Activated CD4-positive, alpha-beta T cell treated with anti-CD3 and anti-CD28 coated beads, Interleukin-2, amount 10 ng/mL, durations not matched to agents 24 days and 14 days (primary cell): ENCODE measurements at regions not wholly inside any gene's neighbourhood (a gene's known extent, or its start where the extent isn't known, plus 50 kb on each side); places are given as distances from the start of the nearest gene placed in this dataset.

Experiments used
- DNase-seq: peaks from one replicate; pipeline ENCODE4 v3.0.0; 2022
- H3K27ac Mint-ChIP-seq: one replicate; pipeline ENCODE4 v1.8.0; 2022; ENCODE audit warnings: mild to moderate bottlenecking, mixed read lengths
- H3K27me3 Mint-ChIP-seq: one replicate; pipeline ENCODE4 v1.8.0; 2022; ENCODE audit warnings: mixed read lengths
- H3K36me3 Mint-ChIP-seq: one replicate; pipeline ENCODE4 v1.8.0; 2022; ENCODE audit warnings: low read depth, mild to moderate bottlenecking, mixed read lengths
- H3K4me1 Mint-ChIP-seq: one replicate; pipeline ENCODE4 v1.8.0; 2021; ENCODE audit warnings: mixed read lengths
- H3K4me3 Mint-ChIP-seq: one replicate; pipeline ENCODE4 v1.8.0; 2022; ENCODE audit warnings: mild to moderate bottlenecking, moderate library complexity, mixed read lengths
- H3K9me3 Mint-ChIP-seq: one replicate; pipeline ENCODE4 v1.8.0; 2021; ENCODE audit warnings: mixed read lengths
- intact Hi-C: fragments of 100-400 bp; cut with micrococcal nuclease; formaldehyde crosslinking; loops from one replicate; pipeline ENCODE4 v1.15.1; 2023

DNA sequence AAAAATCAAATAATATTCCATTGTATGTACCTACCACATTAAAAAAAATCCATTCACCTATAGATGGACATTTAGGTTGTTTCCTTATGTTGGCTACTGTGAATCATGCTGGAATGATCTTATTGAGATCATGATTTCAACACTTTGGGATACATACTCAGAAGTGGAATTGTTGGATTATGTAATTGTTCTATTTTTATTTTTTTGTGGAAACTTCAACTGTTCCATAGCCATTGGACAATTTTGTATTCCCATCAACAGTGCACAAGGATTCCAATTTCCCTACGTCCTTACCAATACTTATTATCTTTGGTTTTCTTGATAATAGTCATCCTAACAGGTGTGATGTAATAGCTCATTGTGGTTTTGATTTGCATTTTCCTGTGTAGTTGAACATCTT, 834.0 kb downstream of the MAFB start:
- intact Hi-C loops, result no loop called here
- H3K36me3 Mint-ChIP-seq, result no peaks in the 10 kb centered on the region
- no peak overlapping the region for H3K27ac Mint-ChIP-seq
- no peaks in the 10 kb centered on the region for H3K9me3 Mint-ChIP-seq
- no peaks in the 10 kb centered on the region for H3K27me3 Mint-ChIP-seq
- H3K4me3 Mint-ChIP-seq, result no peak overlapping the region
- H3K4me1 Mint-ChIP-seq, result no peaks in the 10 kb centered on the region
- no peak for DNase-seq

DNA sequence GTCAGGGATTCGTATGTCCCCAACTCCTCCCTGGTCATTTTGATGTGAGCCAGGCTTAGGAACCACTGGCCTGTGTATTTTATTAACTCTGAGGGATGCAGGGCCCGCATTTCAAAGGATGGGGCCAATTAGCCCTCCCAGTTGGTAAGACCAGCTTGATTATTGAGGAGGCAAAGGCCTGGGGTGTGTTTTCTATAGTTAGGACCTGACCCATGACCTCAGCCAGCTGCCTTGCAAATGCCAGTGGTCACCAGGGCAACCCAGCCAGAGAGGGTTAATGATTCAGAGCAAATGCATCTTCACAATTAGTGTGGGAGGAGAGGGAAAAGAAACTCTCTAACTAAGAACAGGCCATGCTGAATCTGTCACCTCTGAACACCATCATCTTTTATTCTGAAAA, 835.4 kb downstream of the MAFB start:
- DNase-seq, result no peak
- intact Hi-C loops, result no loop called here
- Mint-ChIP-seq H3K4me1 (no peaks in the 10 kb centered on the region), H3K4me3 (no peak overlapping the region), H3K27ac (no peak overlapping the region), H3K27me3 (no peaks in the 10 kb centered on the region), H3K36me3 (no peaks in the 10 kb centered on the region), H3K9me3 (no peaks in the 10 kb centered on the region)

DNA sequence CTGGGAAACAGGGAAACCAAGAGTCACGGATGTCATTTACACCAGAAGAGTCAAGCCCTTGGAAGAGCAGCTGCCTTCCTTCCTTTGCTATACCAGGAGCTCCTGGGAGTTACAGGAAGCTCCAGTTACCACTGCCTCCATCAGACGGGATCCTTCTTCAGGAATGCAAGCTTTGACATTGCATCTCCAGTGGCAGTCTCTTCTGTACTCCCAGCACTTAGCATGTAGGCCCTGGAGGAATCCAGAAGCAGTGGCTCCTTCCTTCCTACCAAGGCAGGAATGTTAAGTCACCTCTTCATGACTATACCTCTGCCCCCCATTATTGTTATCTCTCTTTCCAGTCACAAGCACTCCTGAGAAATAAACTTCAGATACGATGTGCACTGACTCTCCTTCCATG, 836.0 kb downstream of the MAFB start:
- no peak overlapping the region for H3K4me3 Mint-ChIP-seq
- no peaks in the 10 kb centered on the region for H3K9me3 Mint-ChIP-seq
- H3K36me3 Mint-ChIP-seq, result no peaks in the 10 kb centered on the region
- no peak for DNase-seq
- intact Hi-C loops, result no loop called here
- H3K4me1 Mint-ChIP-seq, result no peaks in the 10 kb centered on the region
- H3K27me3 Mint-ChIP-seq, result no peaks in the 10 kb centered on the region
- H3K27ac Mint-ChIP-seq, result no peak overlapping the region

DNA sequence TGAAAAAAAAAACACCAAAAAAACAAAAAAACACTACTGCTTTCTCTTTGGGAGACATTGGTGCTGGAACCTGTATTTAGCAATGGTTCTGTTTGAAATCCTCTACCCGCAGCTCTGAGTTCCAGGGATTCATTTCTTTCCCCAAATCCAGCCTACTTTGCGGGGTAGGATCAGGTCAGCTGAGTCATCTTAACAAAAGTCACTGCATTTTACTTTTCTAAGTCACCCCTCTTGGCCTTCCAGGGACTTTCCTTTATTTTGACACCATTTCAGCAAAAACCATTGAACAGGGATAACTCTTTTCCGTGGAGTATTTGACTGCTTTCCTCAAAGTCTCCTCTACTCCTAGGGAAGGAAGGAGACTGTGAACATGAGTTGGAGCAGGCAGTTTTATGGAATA, 837.6 kb downstream of the MAFB start:
- H3K4me1 Mint-ChIP-seq, result no peaks in the 10 kb centered on the region
- no peak overlapping the region for H3K27ac Mint-ChIP-seq
- no peaks in the 10 kb centered on the region for H3K9me3 Mint-ChIP-seq
- H3K27me3 Mint-ChIP-seq, result no peaks in the 10 kb centered on the region
- DNase-seq, result no peak
- intact Hi-C loops, result no loop called here
- no peak overlapping the region for H3K4me3 Mint-ChIP-seq
- H3K36me3 Mint-ChIP-seq, result no peaks in the 10 kb centered on the region

DNA sequence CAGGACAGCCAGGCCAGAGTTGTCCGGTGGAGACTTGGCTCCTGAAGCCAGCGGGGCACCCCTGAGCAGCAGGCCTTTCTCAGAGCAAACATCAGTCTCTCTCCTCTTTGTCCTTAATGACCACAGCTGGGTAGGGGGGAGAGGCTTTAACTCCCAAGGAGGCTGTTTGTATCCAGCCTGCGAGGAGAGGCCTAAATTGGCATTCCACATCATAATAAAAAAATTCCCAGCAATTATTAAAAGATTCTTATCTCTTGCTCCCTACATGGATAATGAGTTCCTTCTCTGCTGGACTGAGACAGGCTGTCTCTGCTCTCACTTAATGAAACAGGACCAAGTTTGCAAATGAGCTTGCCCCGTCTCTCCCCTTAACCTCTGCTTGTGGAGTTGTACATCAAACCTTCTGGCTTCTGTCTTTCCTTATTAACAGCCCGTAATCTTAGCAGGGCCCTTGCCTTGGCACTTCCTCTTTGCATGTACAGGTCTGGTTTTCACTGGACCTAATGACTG, 838.2 kb downstream of the MAFB start:
- no peaks in the 10 kb centered on the region for H3K4me1 Mint-ChIP-seq
- DNase-seq, result no peak
- H3K4me3 Mint-ChIP-seq, result no peak overlapping the region
- H3K27ac Mint-ChIP-seq, result no peak overlapping the region
- H3K27me3 Mint-ChIP-seq, result no peaks in the 10 kb centered on the region
- intact Hi-C loops, result no loop called here
- no peaks in the 10 kb centered on the region for H3K9me3 Mint-ChIP-seq
- no peaks in the 10 kb centered on the region for H3K36me3 Mint-ChIP-seq

DNA sequence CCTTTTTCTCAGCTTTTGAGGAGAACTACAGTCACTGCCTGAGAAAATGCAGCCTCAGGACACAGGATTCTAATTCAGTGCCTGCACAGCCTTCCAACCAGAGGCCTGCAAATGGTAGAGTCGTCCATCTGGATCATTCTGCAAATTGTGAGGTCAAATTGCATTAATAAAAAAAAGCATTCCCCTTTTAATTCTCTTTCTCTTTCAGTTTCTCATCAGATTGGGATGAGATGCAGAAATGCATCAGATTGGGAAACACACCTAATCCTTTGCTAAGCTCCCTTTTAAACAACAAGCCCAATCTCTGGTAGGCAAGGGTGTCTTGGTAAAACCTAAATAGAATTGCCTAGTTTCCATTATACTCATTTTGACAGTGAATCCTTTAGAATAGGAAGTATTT, 838.8 kb downstream of the MAFB start:
- DNase-seq, result no peak
- no peak overlapping the region for H3K27ac Mint-ChIP-seq
- no peaks in the 10 kb centered on the region for H3K9me3 Mint-ChIP-seq
- H3K27me3 Mint-ChIP-seq, result no peaks in the 10 kb centered on the region
- no peaks in the 10 kb centered on the region for H3K36me3 Mint-ChIP-seq
- no peaks in the 10 kb centered on the region for H3K4me1 Mint-ChIP-seq
- intact Hi-C loops, result no loop called here
- H3K4me3 Mint-ChIP-seq, result no peak overlapping the region

DNA sequence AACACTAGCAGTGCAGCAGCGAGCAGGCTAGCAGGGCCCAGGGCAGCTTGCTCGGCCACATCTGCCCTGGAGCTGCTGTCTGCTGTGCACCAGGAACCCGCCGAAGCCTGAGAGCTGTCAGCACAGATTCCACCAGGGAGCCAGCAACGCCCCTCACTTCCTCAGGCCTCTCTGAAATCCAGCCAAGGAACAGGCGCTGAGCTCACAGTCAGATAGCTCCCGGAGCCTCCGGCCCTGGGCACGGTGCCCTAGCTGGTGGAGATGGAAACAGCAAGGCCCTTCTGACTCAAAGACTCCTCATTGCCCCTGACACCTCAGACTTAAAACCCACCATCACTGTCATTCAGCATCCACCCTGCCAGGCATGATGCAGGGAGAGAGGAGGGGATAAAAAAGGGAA, 839.4 kb downstream of the MAFB start:
- no peak for DNase-seq
- Mint-ChIP-seq H3K27me3 (no peaks in the 10 kb centered on the region), H3K36me3 (no peaks in the 10 kb centered on the region), H3K4me3 (no peak overlapping the region), H3K27ac (no peak overlapping the region), H3K9me3 (no peaks in the 10 kb centered on the region), H3K4me1 (no peaks in the 10 kb centered on the region)
- intact Hi-C loops, result no loop called here

DNA sequence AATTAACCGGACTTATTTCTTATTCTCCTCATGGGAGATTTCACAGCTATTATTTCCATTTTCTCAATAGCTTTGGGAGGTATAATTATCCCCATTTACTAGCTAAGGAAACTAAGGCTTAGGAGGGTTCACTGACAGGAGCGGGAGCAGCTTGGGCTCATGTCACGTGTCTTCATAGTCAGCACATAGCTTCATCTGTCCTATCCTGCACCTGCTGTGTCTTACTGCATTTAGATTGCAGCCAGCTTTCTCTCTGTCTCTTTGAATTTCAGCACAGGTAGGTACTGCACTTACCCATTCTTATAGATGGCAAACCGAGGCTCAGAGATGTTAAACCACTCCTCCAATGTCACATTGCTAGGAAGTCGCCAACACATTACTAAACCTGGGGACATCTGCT, 839.9 kb downstream of the MAFB start:
- no peaks in the 10 kb centered on the region for H3K36me3 Mint-ChIP-seq
- no peaks in the 10 kb centered on the region for H3K9me3 Mint-ChIP-seq
- intact Hi-C loops, result no loop called here
- no peak overlapping the region for H3K27ac Mint-ChIP-seq
- H3K4me1 Mint-ChIP-seq, result no peaks in the 10 kb centered on the region
- no peaks in the 10 kb centered on the region for H3K27me3 Mint-ChIP-seq
- DNase-seq, result no peak
- no peak overlapping the region for H3K4me3 Mint-ChIP-seq

DNA sequence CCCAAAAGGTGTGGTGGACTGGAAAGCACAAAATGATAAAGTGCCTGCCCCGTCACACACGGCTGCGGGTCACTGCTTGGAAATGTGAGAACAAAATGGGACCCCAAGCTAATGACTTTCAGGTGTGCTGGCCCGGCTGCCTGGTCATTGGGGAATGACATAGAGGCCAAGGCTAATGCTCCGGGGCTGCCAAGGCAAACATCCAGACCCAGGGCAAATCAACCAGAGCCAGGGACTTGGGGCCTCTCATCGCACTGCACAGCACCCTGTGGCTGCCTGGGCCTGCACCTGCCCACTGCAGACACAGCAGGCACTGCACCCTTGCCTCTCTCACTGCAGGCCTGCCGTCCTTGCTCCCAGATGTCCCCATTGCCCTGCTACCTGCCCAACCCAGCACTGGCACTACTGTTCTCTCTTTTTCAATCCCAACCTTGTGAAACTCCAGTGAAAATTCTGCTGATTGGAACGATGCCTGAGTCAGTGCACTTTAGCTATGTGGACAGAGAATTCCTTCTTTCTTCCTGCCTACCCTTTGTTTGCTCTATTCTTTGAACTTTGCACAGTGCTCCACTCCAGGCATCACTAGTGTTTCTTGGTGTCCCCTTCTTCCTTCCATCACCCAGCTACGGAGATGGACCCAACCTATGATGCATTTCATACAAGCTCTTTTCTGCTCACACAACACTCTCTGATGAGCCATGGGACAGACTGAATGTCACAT, 849.5 kb downstream of the MAFB start:
- Mint-ChIP-seq H3K4me3 (no peak overlapping the region), H3K36me3 (no peaks in the 10 kb centered on the region), H3K27ac (no peak overlapping the region), H3K9me3 (peaks cover 4% of the 10 kb centered on the region), H3K27me3 (no peaks in the 10 kb centered on the region), H3K4me1 (no peaks in the 10 kb centered on the region)
- intact Hi-C loops, result no loop called here
- no peak for DNase-seq

DNA sequence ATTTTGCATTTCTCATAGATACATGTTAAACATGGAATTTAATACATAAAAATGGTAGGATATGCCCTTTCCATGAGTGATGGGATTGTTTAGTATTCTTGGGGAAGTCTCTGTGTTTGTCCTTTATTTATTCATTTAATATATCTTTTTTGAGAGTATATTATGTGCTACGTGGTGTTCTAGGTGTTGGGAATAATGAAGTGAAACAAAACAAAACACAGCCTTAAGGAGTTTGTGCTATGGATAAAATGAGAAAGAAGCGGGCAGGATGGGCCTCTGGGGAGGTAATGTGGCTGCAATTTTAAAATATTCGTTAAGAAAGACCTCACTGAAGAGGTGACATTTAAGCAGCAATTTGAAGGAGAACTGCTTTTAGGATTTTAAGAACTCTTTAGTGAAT, 851.5 kb downstream of the MAFB start:
- no peak overlapping the region for H3K4me3 Mint-ChIP-seq
- H3K27me3 Mint-ChIP-seq, result no peaks in the 10 kb centered on the region
- no peak overlapping the region for H3K27ac Mint-ChIP-seq
- intact Hi-C loops, result no loop called here
- no peak for DNase-seq
- no peaks in the 10 kb centered on the region for H3K4me1 Mint-ChIP-seq
- no peaks in the 10 kb centered on the region for H3K36me3 Mint-ChIP-seq
- H3K9me3 Mint-ChIP-seq, result peaks cover 4% of the 10 kb centered on the region

DNA sequence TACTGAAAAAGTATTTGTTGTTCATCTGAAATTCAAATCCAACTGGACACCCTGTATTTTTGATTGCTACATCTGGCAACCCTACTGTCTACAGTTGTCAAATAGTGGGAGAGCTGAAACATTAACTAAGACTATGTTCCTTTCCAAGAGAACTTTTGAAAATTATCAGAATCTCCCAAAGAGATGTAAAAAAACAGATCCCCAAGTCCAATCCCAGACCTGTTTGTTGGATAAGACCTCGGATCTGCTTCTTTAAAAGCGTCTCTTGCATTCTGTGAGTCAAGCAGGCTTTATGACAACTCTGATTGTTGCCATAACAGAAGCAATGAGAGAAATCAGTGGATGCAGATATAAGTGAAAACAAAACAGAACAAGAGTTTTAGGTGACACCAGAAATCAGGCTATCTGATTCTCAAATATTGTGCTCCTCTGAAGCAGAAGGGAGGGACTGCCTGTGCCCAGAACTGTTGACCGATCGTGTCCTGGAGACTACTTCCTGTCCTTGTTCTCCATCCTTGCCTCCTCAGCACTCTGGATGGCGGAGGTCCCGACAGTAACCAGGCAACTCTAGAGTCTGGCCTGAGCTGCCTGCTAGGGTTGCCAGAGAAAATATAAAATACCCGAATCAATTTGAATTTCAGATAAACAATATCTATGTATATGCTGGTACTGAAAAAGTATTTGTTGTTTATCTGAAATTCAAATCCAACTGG, 853.8 kb downstream of the MAFB start:
- H3K4me1 Mint-ChIP-seq, result no peaks in the 10 kb centered on the region
- H3K36me3 Mint-ChIP-seq, result no peaks in the 10 kb centered on the region
- H3K27me3 Mint-ChIP-seq, result no peaks in the 10 kb centered on the region
- no peak for DNase-seq
- H3K9me3 Mint-ChIP-seq, result peaks cover 4% of the 10 kb centered on the region
- no peak overlapping the region for H3K4me3 Mint-ChIP-seq
- H3K27ac Mint-ChIP-seq, result no peak overlapping the region
- intact Hi-C loops, result no loop called here

DNA sequence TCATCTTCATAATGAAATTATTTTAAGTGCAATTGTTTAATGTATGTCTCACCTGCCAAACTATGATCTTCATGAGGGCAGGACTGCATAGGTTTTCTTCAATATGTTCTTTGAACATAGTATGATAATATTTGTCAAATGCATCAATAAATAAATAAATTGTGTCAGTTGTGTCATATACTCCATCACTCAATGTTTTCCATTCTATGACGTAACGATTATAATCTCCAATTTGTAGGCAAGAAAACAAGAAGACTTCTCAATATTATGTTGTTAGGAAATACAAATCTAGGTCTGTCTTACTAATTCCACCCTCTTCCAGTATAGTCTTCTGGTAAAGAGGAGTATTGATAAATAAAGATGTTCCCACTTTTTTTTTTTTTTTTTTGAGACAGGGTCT, 858.1 kb downstream of the MAFB start:
- DNase-seq, result no peak
- Mint-ChIP-seq H3K27me3 (no peaks in the 10 kb centered on the region), H3K4me3 (no peak overlapping the region)

DNA sequence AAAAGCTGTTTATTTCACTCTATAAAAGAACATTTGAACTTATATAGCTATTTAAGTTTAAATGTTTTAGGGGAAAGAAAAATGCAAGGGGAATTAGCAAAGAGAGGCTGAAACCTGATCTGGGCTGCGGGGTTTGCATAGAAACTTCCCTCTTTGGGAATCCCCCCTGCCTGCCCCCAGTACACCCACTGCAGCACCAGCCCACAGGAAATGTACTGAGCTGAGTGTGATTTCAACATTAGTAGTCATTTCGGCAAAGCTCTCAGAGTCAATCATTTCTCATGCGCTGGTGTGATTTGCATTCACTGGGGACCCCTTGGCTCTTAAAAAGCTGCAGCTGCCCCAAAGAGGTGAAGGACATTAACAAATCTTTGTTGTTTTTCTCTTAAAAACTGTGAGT, 859.4 kb downstream of the MAFB start:
- H3K36me3 Mint-ChIP-seq, result no peaks in the 10 kb centered on the region
- no peak for DNase-seq

More for the DNA sequence above, 858.1 kb downstream of the MAFB start:
- no peaks in the 10 kb centered on the region for H3K9me3 Mint-ChIP-seq
- no peaks in the 10 kb centered on the region for H3K4me1 Mint-ChIP-seq
- no peak overlapping the region for H3K27ac Mint-ChIP-seq
- H3K36me3 Mint-ChIP-seq, result no peaks in the 10 kb centered on the region
- intact Hi-C loops, result no loop called here

DNA sequence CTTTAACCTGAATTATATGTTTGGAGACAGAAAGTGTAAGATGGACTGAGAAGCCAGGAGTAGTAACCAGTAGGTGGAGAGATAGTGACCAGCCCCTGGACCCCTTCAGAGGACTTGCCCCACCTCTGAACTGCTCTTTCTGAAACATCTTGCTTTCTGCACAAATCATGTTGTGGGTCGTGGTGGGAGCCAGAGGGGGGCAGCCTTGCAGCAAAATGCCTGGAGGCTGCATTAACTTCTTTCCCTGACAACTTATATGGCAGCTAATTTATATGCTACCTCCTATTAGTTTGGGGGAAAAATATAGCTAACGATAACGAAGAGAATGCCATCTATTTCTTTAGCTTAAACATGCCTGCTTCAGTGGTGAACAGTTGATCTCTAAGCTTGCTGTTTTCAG, 859.8 kb downstream of the MAFB start:
- Mint-ChIP-seq H3K4me3 (no peak overlapping the region), H3K27ac (no peak overlapping the region), H3K4me1 (no peaks in the 10 kb centered on the region), H3K9me3 (no peaks in the 10 kb centered on the region), H3K36me3 (no peaks in the 10 kb centered on the region), H3K27me3 (no peaks in the 10 kb centered on the region)
- DNase-seq, result no peak
- intact Hi-C loops, result no loop called here

More for the DNA sequence above, 859.4 kb downstream of the MAFB start:
- Mint-ChIP-seq H3K27me3 (no peaks in the 10 kb centered on the region), H3K9me3 (no peaks in the 10 kb centered on the region), H3K4me1 (no peaks in the 10 kb centered on the region), H3K27ac (no peak overlapping the region), H3K4me3 (no peak overlapping the region)
- intact Hi-C loops, result no loop called here

DNA sequence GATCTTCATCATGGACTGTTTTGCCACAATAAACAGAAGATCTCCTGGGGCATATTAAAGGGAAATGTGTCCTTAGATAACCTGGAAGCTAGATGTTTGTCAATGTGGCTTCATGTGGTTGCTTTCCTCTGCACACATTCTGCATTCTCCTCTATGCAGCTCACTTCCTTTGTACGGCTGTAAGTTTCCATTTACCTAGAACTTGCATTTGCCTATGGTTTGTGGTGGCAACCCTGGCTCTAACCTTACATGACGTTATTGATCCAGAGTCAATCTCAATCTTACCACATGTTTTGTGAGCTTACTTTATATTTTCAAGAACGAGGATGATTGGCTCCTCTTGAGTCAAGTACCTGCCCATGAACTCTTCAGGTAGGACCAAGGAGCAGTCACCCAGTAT, 863.1 kb downstream of the MAFB start:
- Mint-ChIP-seq H3K4me1 (no peaks in the 10 kb centered on the region), H3K9me3 (no peaks in the 10 kb centered on the region), H3K27me3 (no peaks in the 10 kb centered on the region), H3K27ac (no peak overlapping the region), H3K4me3 (no peak overlapping the region), H3K36me3 (no peaks in the 10 kb centered on the region)
- intact Hi-C loops, result no loop called here
- DNase-seq, result no peak
